WERI-Rb-1 (cell line): ENCODE measurements at regions not wholly inside any gene's neighbourhood (a gene's known extent, or its start where the extent isn't known, plus 50 kb on each side); places are given as distances from the start of the nearest gene placed in this dataset.

Experiments
- DNase-seq: peaks from one replicate; pipeline ENCODE4 v3.0.0-alpha.2; 2020
- H3K27ac ChIP-seq: fragments of 250-450 bp; sonication (Bioruptor Pico); 2 replicates; pipeline ENCODE4 v1.5.1; 2020; ENCODE audit warnings: mild to moderate bottlenecking, moderate library complexity
- H3K27me3 ChIP-seq: fragments of 250-450 bp; sonication (Bioruptor Pico); 2 replicates; pipeline ENCODE4 v1.5.1; 2021; ENCODE audit warnings: mild to moderate bottlenecking, low read depth, moderate library complexity; ENCODE audit not compliant: insufficient read depth, severe bottlenecking
- H3K36me3 ChIP-seq: fragments of 250-450 bp; sonication (Bioruptor Pico); 2 replicates; pipeline ENCODE4 v1.5.1; 2020; ENCODE audit warnings: mild to moderate bottlenecking, moderate library complexity
- H3K4me3 ChIP-seq: 2 replicates; pipeline ENCODE4 v1.5.1; 2011; ENCODE audit warnings: low read depth, mild to moderate bottlenecking, control low read depth, low read length
- H3K9me3 ChIP-seq: fragments of 250-450 bp; sonication (Bioruptor Pico); 2 replicates; pipeline ENCODE4 v1.5.1; 2021; ENCODE audit warnings: mild to moderate bottlenecking, moderate library complexity; ENCODE audit not compliant: severe bottlenecking
- CTCF ChIP-seq: IDR thresholded peaks from 2 replicates; pipeline ENCODE4 v1.5.1; 2011; ENCODE audit warnings: low read depth, mild to moderate bottlenecking, control low read depth, inconsistent platforms, low read length

GRCh38 chr9:28079677-28080076, 506.4 kb upstream of the C9orf72 start:
- H3K4me3 ChIP-seq, result no peak overlapping the region
- no peak for TF ChIP-seq CTCF

GRCh38 chr9:28082671-28083070, 509.4 kb upstream of the C9orf72 start:
- no peaks in the 10 kb centered on the region for H3K9me3 ChIP-seq
- no peak for TF ChIP-seq CTCF
- no peaks in the 10 kb centered on the region for H3K36me3 ChIP-seq
- DNase-seq, result no peak
- no peaks in the 10 kb centered on the region for H3K27me3 ChIP-seq
- no peak overlapping the region for H3K4me3 ChIP-seq
- H3K27ac ChIP-seq, result no peak overlapping the region

More at GRCh38 chr9:28079677-28080076, 506.4 kb upstream of the C9orf72 start:
- Histone ChIP-seq H3K9me3 (no peaks in the 10 kb centered on the region), H3K27me3 (no peaks in the 10 kb centered on the region), H3K27ac (no peak overlapping the region), H3K36me3 (no peaks in the 10 kb centered on the region)
- DNase-seq, result no peak

- H3K4me3 ChIP-seq, result no peak overlapping the region
- no peaks in the 10 kb centered on the region for H3K36me3 ChIP-seq
- no peak overlapping the region for H3K27ac ChIP-seq
- H3K9me3 ChIP-seq, result no peaks in the 10 kb centered on the region
- no peak for TF ChIP-seq CTCF
- H3K27me3 ChIP-seq, result no peaks in the 10 kb centered on the region
- no peak for DNase-seq
Observed at GRCh38 chr9:28086881-28087280, 513.6 kb upstream of the C9orf72 start.

GRCh38 chr9:28092981-28093936, 520.0 kb upstream of the C9orf72 start:
- Histone ChIP-seq H3K27me3 (no peaks in the 10 kb centered on the region), H3K9me3 (no peaks in the 10 kb centered on the region), H3K36me3 (no peaks in the 10 kb centered on the region), H3K4me3 (no peak overlapping the region), H3K27ac (no peak overlapping the region)
- no peak for DNase-seq
- no peak for TF ChIP-seq CTCF

- no peak overlapping the region for H3K27ac ChIP-seq
- no peak overlapping the region for H3K4me3 ChIP-seq
- no peaks in the 10 kb centered on the region for H3K27me3 ChIP-seq
- TF ChIP-seq CTCF, result no peak
- no peaks in the 10 kb centered on the region for H3K36me3 ChIP-seq
- DNase-seq, result no peak
- H3K9me3 ChIP-seq, result no peaks in the 10 kb centered on the region
Observed at GRCh38 chr9:28101509-28101908, 528.2 kb upstream of the C9orf72 start.
